DMS114 treated with DMSO at 0.1 percent for 48 hours (cell line): ENCODE measurements at regions not wholly inside any gene's neighbourhood (a gene's known extent, or its start where the extent isn't known, plus 50 kb on each side); places are given as distances from the start of the nearest gene placed in this dataset.

Experiments used
- DNase-seq: peaks from one replicate; lab custom pipeline; 2025; ENCODE audit not compliant: unreplicated experiment; lab: John Stamatoyannopoulos, UW

DNA sequence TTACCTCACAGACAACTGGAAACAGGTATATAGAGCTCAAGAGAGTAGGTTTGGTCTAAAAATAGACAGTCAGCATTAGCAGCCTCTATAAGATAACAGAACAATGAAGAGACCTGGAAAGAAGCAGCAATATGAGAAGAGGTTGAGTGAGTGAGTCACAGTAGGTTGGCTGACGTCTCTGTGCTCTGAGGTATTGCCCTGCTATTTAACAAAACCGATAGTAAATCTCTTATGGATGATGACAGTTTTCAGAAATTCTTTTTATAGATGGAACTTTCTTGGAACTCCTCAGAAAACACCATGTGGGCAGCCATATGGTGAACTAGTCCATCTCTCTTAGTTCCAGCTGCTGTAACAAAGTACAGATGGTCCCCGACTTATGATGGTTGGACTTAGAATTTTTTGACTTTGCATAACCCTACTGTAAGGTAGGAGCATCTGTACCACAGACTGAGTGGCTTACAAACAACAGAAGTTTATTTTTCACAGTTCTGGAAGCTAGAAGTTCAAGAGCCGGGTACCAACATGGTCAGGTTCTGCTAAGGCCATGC, 123.5 kb downstream of the MBD2 start:
- DNase-seq, result no peak

GRCh38 chr18:54100466-54100865, 124.0 kb downstream of the MBD2 start:
- DNase-seq, result no peak

- no peak for DNase-seq
Observed at GRCh38 chr18:54094474-54094873, 130.0 kb downstream of the MBD2 start.

GRCh38 chr18:54090856-54091255, 133.6 kb downstream of the MBD2 start:
- DNase-seq, result no peak

GRCh38 chr18:54089749-54090459, 134.6 kb downstream of the MBD2 start:
- no peak for DNase-seq

DNA sequence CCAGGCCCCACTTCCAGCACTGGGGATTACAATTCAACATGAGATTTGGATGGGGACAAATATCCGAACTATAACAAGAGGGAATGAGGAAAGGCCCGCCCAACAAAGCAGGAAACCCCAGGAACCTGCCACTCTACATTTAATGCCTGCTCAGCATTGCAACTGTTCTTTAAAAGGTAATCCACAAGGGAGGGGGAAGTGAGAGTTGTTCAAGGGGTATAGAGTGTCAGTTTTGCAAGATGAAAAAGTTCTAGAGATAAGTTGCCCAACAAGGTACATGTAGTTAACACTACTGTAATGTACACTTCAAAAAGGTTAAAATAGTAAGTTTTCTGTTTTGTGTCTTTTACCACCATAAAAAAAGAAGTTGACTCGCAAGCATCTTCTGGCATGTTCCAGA, 137.6 kb downstream of the MBD2 start:
- DNase-seq, result no peak

DNA sequence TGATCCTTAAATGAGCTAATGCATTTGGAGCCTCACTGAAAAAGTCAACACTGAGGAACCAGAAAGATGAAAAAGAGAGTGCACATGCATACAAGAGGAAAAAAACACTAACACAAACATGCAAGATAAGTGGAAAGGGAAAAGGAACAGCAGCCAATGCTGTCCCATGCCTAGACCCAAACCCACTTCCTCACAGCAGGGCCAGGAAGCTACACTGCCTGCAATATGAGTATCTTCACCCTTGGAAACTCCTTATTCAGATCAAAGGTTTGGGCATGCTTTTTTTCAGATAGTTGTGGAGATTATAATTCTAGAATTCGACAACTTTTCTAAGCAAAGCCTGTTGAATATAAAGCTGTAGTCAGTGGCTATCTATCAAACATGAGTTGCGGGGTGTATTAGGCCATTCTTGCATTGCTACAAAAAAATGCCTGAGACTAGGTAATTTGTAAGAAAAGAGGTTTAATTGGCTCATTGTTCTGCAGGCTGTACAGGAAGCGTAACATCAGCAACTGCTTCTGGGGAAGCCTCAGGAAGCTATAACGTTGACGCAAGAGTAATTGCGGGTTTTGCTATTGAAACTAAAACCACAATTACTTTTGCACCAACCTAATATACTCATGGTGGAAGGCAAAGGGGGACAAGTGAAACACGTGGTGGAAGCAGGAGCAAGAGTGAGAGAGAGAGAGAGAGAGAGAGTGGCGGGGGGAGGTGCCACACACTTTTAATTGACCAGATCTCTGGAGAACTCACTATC, 138.2 kb downstream of the MBD2 start:
- DNase-seq, result no peak

DNA sequence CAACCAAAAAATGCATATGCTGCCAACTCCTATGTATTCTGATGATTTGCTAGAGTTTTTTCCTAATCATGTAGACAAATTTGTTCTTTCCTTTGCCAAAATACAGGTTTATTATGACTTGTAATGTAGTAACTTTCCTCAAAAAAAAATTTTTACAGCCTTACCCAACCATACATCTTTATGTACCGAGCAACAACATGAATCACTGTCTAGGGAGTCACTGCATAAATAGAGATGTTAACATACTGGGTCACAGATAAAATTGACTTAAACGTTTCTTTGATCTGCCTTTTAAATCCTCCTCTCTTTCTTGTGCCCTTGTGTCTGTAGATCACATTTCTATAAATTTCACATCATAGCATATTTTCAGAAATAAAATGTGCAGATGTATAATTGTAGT, 143.6 kb downstream of the MBD2 start:
- no peak for DNase-seq

DNA sequence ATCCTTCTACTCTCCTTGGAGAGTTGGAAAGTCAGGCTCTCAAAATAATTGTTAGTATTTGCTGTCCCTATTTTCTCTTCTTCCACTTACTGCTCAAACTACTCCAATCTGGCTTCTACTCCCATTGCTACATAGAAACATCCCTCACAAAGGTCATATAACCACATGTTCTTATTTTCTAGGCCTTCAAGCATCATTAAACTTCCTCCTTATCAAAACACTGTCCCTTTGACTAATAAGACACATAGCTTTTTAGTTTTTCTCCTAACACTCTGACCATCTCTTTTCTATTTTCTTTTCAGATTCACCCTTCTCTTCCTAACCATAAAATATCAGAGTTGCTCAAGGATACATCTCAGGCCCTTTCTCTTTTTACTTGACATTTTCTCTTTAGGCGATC, 148.3 kb downstream of the MBD2 start:
- DNase-seq, result no peak

- DNase-seq, result no peak
Observed at GRCh38 chr18:54075689-54076088, 148.8 kb downstream of the MBD2 start.

DNA sequence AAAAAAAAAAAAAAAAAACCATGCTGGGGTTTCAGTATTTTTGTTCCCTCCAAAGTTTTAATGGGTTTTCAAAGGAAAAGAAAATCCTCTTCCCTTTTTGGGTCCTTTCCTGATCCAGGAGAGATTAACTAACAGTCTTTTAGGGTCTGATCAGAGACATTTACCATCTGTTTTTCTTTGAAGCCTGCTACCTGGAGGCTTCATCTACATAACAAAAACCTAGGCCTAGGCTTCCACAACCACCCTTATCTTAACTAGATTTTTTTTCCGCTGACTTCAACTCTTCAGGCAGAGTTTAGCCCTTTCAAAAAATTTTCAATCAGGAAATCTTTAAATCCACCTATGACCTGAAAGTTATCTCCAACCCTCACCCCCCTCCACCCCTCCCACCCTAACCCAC, 154.7 kb downstream of the MBD2 start:
- DNase-seq, result no peak

GRCh38 chr18:54060343-54061005, 164.0 kb downstream of the MBD2 start:
- DNase-seq, result no peak

- no peak for DNase-seq
Observed at GRCh38 chr18:54052732-54053429, 171.6 kb downstream of the MBD2 start.

- DNase-seq, result no peak
Observed at GRCh38 chr18:54052259-54052658, 172.2 kb downstream of the MBD2 start.

- no peak for DNase-seq
Observed at GRCh38 chr18:54043484-54044251, 180.8 kb downstream of the MBD2 start.

DNA sequence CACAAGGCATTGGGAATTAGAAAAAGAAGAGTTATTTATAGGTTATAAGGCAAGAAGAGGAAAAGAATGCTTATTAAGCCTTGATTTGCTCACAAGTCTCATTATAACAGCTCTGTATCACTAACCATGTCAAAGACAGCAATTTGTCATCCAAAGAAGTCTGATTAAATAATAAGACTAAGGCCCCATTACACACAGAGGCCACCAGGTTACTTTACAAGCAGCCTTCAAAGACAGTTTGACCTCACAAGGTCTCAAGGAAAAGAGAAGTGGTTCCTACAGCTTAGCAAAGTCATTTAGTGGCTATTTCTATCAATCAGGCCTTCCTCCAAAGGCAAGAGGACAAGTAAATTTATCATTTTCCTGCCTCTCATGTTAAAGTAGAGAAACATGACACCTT, 188.5 kb downstream of the MBD2 start:
- no peak for DNase-seq

- DNase-seq, result no peak
Observed at GRCh38 chr18:54033052-54033451, 191.4 kb downstream of the MBD2 start.

GRCh38 chr18:54032412-54032811, 192.1 kb downstream of the MBD2 start:
- no peak for DNase-seq

- DNase-seq, result no peak
Observed at GRCh38 chr18:54031243-54031642, 193.2 kb downstream of the MBD2 start.

DNA sequence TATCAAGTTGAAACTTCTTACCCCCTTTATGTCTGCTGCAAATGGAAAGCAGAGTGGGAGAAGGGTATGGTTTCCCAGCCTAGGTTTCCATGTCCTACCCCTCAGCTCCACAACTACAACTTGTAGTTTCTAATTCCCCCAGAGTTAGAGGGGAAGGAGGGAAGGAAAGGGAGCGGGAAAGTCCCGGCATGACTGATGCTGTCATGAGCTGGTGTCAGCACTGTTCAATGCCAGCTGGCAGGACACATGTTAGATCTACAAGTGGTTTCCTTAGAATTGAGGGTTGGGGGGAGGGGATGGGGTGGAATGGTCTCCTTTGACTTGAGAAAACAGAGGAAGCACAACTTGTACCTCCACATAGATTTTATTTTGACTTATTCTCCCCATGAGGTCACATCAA, 194.0 kb downstream of the MBD2 start:
- DNase-seq, result no peak

- DNase-seq, result no peak
Observed at GRCh38 chr18:54023471-54023870, 201.0 kb downstream of the MBD2 start.
